Duodenal mucosa (tissue), 2 donors: ENCODE measurements at regions not wholly inside any gene's neighbourhood (a gene's known extent, or its start where the extent isn't known, plus 50 kb on each side); places are given as distances from the start of the nearest gene placed in this dataset.

ENCODE experiments used
- H3K27ac ChIP-seq: one replicate; pipeline ENCODE4 v1.7.0; 2013; ENCODE audit warnings: low read depth, low read length
- H3K27me3 ChIP-seq, 2 donors: one replicate each; pipeline ENCODE4 v1.7.0; 2013; ENCODE audit warnings: low read length in 2 of 2, control low read depth in 1 of 2; ENCODE audit not compliant: insufficient read depth in 2 of 2, control insufficient read depth in 1 of 2
- H3K36me3 ChIP-seq, 2 donors: one replicate each; pipeline ENCODE4 v1.7.0; 2013; ENCODE audit warnings: low read length in 2 of 2, control low read depth in 1 of 2; ENCODE audit not compliant: insufficient read depth in 2 of 2, control insufficient read depth in 1 of 2
- H3K4me1 ChIP-seq, 2 donors: one replicate each; pipeline ENCODE4 v1.7.0; 2013; ENCODE audit warnings: low read length in 2 of 2, control low read depth in 1 of 2; ENCODE audit not compliant: insufficient read depth in 2 of 2, control insufficient read depth in 1 of 2
- H3K4me3 ChIP-seq, 2 donors: one replicate each; pipeline ENCODE4 v1.7.0; 2013; ENCODE audit warnings: low read length in 2 of 2, low read depth in 1 of 2
- H3K9ac ChIP-seq, 2 donors: one replicate each; pipeline ENCODE4 v1.7.0; 2013; ENCODE audit warnings: low read length in 2 of 2, low read depth in 1 of 2
- H3K9me3 ChIP-seq, 2 donors: one replicate each; pipeline ENCODE4 v1.7.0; 2013; ENCODE audit warnings: low read length in 2 of 2, control low read depth in 1 of 2; ENCODE audit not compliant: control insufficient read depth in 1 of 2

GRCh38 chr6:87788141-87788540 is 86.1 kb upstream of the AKIRIN2 start:
- Histone ChIP-seq H3K9ac (no peak overlapping the region), H3K4me1 (peaks cover 7 to 9% of the 10 kb centered on the region in 2 donors), H3K27ac (no peak overlapping the region)

GRCh38 chr6:87785229-87785862 is 83.3 kb upstream of the AKIRIN2 start:
- H3K27me3 ChIP-seq, result no peaks in the 10 kb centered on the region
- H3K36me3 ChIP-seq, result no peaks in the 10 kb centered on the region
- no peak overlapping the region for H3K9ac ChIP-seq
- no peak overlapping the region for H3K4me3 ChIP-seq
- peaks cover 0 to 7% of the 10 kb centered on the region in 2 donors for H3K4me1 ChIP-seq
- H3K9me3 ChIP-seq, result no peaks in the 10 kb centered on the region
- no peak overlapping the region for H3K27ac ChIP-seq

More at GRCh38 chr6:87788141-87788540, 86.1 kb upstream of the AKIRIN2 start:
- Histone ChIP-seq H3K36me3 (no peaks in the 10 kb centered on the region), H3K4me3 (no peak overlapping the region), H3K27me3 (no peaks in the 10 kb centered on the region), H3K9me3 (no peaks in the 10 kb centered on the region)

GRCh38 chr6:87784690-87785089 is 82.7 kb upstream of the AKIRIN2 start:
- Histone ChIP-seq H3K4me1 (peaks cover 0 to 6% of the 10 kb centered on the region in 2 donors), H3K27me3 (no peaks in the 10 kb centered on the region), H3K4me3 (no peak overlapping the region), H3K27ac (no peak overlapping the region), H3K9ac (no peak overlapping the region), H3K36me3 (no peaks in the 10 kb centered on the region), H3K9me3 (no peaks in the 10 kb centered on the region)

GRCh38 chr6:87784051-87784450 is 82.0 kb upstream of the AKIRIN2 start:
- no peak overlapping the region for H3K9ac ChIP-seq
- H3K4me1 ChIP-seq, result no peaks in the 10 kb centered on the region
- no peak overlapping the region for H3K27ac ChIP-seq
- no peaks in the 10 kb centered on the region for H3K9me3 ChIP-seq
- no peaks in the 10 kb centered on the region for H3K27me3 ChIP-seq
- H3K4me3 ChIP-seq, result no peak overlapping the region
- no peaks in the 10 kb centered on the region for H3K36me3 ChIP-seq

- Histone ChIP-seq H3K27me3 (no peaks in the 10 kb centered on the region), H3K9ac (no peak overlapping the region), H3K27ac (no peak overlapping the region), H3K36me3 (no peaks in the 10 kb centered on the region), H3K4me1 (no peaks in the 10 kb centered on the region), H3K4me3 (no peak overlapping the region), H3K9me3 (no peaks in the 10 kb centered on the region)
Measured at GRCh38 chr6:87779542-87779941, 77.5 kb upstream of the AKIRIN2 start.

- Histone ChIP-seq H3K4me1 (no peaks in the 10 kb centered on the region), H3K27ac (no peak overlapping the region), H3K36me3 (no peaks in the 10 kb centered on the region), H3K9ac (no peak overlapping the region), H3K4me3 (no peak overlapping the region), H3K27me3 (no peaks in the 10 kb centered on the region), H3K9me3 (no peaks in the 10 kb centered on the region)
Measured at GRCh38 chr6:87772597-87773530, 70.8 kb upstream of the AKIRIN2 start.

- Histone ChIP-seq H3K36me3 (no peaks in the 10 kb centered on the region), H3K27ac (no peak overlapping the region), H3K9me3 (no peaks in the 10 kb centered on the region), H3K9ac (no peak overlapping the region), H3K27me3 (no peaks in the 10 kb centered on the region), H3K4me1 (no peaks in the 10 kb centered on the region), H3K4me3 (no peak overlapping the region)
Measured at GRCh38 chr6:87767478-87767877, 65.4 kb upstream of the AKIRIN2 start.

- no peaks in the 10 kb centered on the region for H3K9me3 ChIP-seq
- H3K27me3 ChIP-seq, result no peaks in the 10 kb centered on the region
- no peaks in the 10 kb centered on the region for H3K4me1 ChIP-seq
- H3K4me3 ChIP-seq, result no peak overlapping the region
- no peaks in the 10 kb centered on the region for H3K36me3 ChIP-seq
- H3K9ac ChIP-seq, result no peak overlapping the region
- H3K27ac ChIP-seq, result no peak overlapping the region
Measured at GRCh38 chr6:87766211-87766610, 64.2 kb upstream of the AKIRIN2 start.

GRCh38 chr6:87763901-87764300 is 61.9 kb upstream of the AKIRIN2 start:
- no peaks in the 10 kb centered on the region for H3K4me1 ChIP-seq
- no peaks in the 10 kb centered on the region for H3K9me3 ChIP-seq
- H3K36me3 ChIP-seq, result no peaks in the 10 kb centered on the region
- H3K27me3 ChIP-seq, result no peaks in the 10 kb centered on the region
- no peak overlapping the region for H3K4me3 ChIP-seq
- H3K9ac ChIP-seq, result no peak overlapping the region
- no peak overlapping the region for H3K27ac ChIP-seq

- no peaks in the 10 kb centered on the region for H3K4me1 ChIP-seq
- no peaks in the 10 kb centered on the region for H3K36me3 ChIP-seq
- no peak overlapping the region for H3K27ac ChIP-seq
- H3K9ac ChIP-seq, result no peak overlapping the region
- no peak overlapping the region for H3K4me3 ChIP-seq
- no peaks in the 10 kb centered on the region for H3K27me3 ChIP-seq
- no peaks in the 10 kb centered on the region for H3K9me3 ChIP-seq
Measured at GRCh38 chr6:87763276-87763675, 61.2 kb upstream of the AKIRIN2 start.
